HG03066 (cell line): ENCODE measurements at regions not wholly inside any gene's neighbourhood (a gene's known extent, or its start where the extent isn't known, plus 50 kb on each side); places are given as distances from the start of the nearest gene placed in this dataset.
"Not testable (repeated sequence)": the region's sequence is repeated elsewhere in the genome, so short reads cannot be mapped to it uniquely, and the experiment has no call there.

ENCODE experiments used
- ATAC-seq: cut with Tn5 transposase; IDR thresholded peaks from one replicate; pipeline ENCODE4 v1.9.1; 2021; ENCODE audit warnings: low read depth; ENCODE audit not compliant: unreplicated experiment

DNA sequence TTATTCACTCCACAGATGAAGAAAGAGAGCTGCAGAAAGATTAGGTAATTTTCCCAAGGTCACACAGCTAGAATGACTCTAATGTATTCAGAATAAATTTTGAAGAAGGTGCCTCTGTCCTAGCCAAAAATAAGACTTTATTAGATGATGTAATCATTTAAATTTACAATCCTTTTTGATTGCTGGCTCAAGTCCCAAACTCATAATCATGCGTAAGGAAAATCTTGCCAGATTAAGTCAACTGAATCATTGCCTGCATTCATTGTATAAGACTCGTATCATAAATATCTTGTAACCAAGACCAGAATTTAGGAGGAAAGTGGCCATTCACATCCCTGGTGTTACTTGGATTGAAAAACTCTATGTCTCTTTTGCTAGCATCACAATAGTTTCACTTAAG lies 53.1 kb upstream of the STK39 start:
- no peak for ATAC-seq

DNA sequence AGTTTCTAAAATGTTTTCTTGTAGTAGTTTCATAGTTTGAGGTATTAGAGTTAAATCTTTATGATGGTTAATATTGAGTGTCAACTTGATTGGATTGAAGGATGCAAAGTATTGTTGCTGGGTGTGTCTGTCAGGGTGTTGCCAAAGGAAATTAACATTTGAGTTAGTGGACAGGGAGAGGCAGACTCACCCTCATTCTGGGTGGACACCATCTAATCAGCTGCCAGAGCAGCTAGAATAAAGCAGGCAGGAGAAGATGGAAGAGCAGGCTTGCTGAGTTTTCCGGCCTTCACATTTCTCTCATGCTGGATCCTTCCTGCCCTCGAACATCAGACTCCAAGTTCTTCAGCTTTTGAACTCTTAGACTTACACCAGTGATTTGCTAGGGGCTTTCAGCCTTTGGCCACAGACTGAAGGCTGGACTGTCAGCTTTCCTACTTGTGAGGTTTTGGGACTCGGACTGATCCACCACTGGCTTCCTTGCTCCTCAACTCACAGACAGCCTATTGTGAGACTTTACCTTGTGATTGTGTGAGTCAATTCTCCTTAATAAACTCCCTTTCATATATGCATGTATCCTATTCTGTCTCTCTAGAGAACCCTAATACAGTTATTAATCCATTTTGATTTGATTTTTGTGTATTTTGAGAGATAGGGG lies 56.8 kb upstream of the STK39 start:
- no peak for ATAC-seq

DNA sequence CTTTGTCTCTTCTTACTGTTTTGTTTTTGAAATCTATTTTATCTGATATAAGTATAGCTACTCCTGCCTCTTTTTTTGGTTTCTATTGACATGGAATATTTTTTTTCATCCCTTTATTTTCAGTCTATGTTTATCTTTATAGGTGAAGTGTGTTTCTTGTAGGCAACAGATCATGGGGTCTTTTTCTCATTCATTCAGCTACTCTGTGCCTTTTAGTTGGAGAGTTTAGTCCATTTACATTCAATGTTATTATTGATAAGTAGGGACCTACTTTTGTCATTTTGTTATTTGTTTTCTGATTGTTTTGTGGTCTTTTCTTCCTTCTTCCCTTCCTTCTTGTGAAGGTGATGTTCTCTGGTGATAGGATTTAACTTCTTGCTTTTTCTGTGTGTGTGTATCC lies 60.0 kb upstream of the STK39 start:
- ATAC-seq = no peak

DNA sequence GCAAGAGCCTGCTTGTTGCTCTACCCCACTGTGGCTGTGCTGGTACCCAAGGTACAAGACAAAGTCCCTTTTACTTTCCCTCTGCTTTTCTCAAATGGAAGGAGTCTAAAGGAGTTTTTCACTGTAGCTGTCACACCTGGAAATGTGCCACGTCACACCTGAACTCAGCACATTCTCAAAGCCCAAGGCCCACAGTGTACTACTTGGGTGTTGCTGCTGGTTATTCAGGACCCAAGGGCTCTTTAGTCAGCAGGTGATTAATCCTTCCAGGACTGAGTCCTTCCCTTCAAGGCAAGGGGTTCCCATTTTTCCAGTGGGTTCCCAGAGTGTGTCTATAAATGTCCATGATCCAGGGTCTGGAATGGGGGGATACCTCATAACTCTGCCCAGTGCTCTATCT lies 63.2 kb upstream of the STK39 start:
- no peak for ATAC-seq

DNA sequence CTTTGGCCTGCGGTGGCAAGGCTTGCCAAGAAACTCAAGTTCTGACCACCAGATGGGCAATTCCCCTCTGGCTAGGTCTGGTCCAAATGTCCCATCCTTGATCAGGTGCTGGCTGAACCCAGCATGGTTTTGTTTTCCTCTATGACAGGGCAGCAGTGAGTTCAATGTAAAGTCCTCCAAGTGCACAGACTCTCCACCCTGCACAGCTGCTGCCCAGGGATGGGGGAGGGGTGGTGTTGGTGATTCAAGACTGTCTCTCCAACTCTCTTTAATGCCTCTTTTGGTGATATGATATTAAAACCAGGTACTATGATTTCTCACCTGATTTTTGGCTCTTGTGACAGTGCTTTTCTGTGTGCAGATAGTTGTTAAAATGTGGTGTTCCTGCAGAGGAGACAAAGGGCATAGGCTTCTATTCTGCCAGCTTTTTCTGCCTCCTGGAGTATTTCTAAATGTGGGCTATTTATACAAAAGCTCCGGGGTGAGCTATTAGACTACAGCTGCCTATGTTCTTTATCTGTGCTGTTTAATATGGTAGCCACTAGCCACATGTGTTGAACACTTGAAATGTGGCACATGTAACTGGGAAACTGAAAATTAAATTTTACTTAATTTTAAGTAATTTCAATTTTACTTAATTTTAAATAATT lies 64.0 kb upstream of the STK39 start:
- no peak for ATAC-seq

DNA sequence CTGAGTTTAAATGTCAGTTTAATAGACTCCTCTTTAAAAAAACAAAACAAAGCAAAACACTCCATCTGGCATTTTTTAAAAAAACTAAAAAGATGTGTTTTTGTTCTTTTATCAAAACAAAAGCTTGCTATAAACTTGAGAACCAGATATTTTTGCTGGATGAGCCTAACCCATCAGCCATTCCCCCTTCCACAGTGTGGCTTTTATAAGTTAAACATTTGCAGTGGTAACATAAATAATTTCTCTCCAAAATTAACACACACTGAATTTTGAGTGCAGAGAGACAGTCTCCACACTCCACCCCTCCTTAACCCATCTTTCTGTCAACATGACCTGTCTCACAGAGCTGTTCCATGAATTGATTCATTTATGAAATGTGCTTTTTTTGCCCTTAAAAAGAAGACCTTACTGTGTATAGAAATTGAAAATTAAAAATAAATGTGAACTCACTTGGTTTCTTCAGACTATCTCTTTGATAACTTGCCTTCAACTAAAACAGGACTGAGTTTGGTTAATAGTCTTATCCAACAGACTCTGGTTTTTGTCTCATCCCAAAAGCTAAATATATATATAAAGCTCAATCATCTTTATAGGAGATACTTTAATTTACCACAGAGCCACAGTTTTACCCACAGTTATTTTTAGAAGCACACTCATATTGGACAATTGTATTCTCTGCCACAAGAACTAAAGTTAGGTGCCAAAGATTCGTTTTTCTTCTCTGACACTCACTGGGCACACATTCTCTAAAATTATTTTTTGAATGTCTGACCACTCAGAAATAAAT lies 64.8 kb upstream of the STK39 start:
- no peak for ATAC-seq

DNA sequence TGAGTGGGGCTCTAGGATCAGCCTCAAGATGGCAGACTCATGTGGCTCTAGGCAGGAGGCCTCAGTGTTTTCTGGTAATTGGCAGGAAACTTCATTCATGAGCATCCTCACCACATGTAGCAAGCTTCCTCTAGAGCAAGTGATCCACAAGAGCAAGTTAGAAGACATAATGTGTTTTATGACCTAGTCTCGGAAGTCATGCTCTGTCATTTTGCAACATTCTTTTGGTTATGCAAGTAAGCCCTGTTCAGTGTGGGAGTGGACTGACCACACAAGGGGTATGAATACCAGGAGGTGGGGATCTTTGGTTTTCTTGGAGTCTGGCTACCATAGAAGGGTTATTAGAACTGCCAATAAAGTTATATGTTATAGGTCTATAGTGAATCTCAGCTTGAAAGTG lies 66.8 kb upstream of the STK39 start:
- ATAC-seq = no peak

DNA sequence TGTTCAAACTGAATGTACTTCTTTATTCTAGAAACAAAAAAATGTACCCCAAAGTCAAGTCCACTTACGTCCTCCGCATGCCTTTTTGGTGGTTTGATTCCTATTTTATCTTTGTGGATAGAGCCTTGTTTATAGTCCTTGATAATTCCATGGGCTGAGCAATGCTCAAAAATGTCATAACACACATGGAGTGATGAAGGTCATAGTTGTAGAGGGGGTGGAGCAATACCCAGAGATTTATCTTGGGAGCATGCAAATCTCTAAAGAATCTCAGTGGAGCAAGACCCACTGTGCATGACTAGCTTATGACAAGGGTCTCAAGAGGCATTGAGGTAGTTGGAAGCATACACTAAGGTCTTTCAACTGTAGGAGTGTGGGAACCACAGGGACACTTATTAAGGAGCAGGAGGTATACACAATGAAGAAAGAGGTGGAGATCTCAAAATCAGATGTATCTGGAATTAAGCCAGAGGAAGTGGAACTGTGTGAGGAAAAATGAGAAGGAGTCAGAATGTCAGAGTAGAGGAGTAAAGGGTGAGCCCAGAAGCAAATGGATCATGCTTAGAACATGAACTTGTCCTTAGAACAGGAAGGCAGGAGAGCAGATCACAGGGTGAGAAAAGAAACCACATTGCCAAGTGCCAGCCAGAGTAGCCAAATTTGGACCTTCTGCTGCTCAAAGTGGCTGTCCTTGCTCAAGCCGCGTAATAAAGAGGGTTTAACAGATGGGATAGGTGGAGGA lies 68.1 kb upstream of the STK39 start:
- ATAC-seq = no peak

DNA sequence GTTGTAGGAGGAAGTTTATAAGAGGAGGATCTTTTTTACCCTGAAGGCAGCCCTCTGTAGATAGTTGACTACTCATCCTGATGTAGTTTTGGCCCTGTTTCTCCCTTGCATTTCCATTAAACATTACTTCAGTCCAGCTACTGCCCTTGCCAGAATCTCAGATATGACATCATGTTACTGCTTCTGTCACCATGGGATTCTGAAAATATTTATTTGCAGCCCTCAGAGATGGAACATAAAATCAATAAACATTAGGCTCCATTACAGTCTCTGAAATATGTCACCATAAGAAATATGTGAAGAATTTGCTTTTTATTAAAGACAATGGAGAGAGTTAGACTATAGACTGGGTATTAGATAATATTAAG lies 68.7 kb upstream of the STK39 start:
- no peak for ATAC-seq

DNA sequence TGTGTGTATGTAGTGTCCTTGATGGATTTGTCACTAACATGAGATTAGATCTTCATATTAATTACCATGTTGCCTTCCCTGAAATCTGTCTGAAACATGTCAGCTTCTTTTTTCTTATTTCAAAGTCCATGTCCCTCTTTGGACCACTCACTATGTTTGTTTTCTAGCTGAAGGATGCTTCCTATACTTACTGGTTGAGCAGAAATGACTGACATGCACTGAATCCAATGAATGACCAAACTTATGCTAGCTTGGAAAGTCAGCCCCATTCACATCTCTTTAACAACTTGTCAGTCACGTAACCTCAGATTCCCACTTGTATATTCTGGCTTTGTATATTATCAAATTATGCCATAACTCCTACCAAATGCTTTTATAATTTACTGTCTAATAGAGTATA lies 69.9 kb upstream of the STK39 start:
- no peak for ATAC-seq

GRCh38 chr2:168320267-168320666 lies 72.9 kb upstream of the STK39 start:
- no peak for ATAC-seq

DNA sequence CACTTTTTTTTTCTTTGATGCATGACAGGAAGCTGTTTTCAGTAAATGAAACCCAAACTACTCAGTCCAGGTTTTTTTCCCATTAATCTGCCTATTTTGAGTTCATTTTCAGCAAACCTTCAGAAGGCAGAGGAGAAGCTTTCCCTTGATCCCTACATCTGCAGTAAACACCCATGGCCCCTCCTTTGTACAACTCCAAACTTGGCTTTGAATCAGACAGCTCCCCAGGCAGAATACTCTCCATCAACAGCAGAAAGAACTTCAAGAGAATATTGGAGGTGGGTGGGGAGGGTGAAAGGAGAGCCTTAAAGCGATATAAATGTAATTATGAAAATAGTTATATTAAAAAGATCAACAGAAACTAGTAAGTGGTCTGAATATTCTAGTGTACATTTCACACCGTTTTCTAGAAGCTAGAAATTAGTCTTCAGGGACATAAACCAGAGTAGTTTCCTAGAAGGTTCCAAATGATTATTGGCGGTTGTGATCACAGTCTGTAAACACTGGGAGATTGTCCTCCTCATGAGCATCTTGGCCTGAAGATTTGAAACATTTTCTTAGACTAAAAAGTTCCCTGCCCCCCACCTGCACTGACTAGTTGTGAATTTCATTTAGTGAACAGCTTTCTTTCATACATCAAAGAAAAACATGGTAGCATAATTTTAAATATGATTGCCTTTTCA lies 75.1 kb upstream of the STK39 start:
- ATAC-seq = no peak

GRCh38 chr2:168323529-168324021 lies 76.2 kb upstream of the STK39 start:
- ATAC-seq = no peak

DNA sequence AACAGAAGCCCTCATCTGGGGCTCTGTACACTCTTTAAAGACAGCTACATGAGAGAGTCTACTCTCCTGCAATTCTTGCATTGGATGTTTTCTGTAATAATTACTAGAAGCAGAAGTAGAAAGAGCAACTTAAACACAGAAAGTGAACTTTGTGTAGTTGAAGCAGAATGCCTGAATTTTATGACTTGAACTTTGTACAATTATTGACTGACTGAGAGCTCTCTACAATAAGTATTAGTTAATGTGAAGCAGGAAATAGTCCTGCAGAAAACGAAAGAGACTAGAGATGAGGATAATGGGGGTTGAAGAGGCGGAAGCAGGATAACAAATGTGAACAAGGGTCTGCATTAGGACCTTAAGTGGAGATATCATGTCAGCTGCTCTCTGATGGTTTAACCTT lies 79.2 kb upstream of the STK39 start:
- ATAC-seq = no peak

DNA sequence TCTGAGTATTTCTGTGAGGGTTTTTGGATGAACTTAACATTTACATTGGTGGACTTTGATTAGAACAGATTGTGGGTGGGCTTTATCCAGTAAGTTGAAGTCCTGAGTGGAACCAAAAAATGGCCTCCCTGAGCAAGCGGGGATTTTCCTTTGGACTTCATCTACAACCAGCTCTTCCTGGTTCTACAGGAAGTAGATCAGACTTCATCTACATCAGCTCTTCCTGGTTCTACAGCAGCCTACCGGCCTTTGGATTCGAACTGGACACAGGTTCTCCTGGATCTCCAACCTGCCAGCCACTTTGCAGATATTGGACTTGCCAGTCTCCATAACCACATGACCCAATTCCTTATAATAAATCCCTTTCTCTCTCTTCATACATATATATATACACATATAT lies 79.9 kb upstream of the STK39 start:
- no peak for ATAC-seq

DNA sequence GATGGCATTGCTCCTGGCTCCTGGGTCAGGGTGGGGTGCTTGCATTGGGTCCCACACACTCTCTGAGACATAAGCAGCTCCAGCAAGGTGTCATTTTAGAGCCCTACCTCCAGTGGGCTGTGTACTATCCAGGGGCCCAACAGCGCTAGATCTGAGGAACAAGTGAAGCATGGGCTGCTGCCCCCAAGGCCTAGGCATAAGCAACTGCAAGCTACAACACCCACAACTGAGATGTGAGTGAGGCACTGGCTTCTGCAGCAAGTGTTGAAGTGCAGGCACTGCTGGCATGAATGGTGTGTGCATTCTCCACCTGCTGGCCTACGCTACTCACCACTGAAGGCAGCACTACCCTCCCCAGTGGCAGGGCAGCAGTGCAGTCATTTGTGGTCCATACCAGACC lies 81.0 kb upstream of the STK39 start:
- ATAC-seq = no peak

DNA sequence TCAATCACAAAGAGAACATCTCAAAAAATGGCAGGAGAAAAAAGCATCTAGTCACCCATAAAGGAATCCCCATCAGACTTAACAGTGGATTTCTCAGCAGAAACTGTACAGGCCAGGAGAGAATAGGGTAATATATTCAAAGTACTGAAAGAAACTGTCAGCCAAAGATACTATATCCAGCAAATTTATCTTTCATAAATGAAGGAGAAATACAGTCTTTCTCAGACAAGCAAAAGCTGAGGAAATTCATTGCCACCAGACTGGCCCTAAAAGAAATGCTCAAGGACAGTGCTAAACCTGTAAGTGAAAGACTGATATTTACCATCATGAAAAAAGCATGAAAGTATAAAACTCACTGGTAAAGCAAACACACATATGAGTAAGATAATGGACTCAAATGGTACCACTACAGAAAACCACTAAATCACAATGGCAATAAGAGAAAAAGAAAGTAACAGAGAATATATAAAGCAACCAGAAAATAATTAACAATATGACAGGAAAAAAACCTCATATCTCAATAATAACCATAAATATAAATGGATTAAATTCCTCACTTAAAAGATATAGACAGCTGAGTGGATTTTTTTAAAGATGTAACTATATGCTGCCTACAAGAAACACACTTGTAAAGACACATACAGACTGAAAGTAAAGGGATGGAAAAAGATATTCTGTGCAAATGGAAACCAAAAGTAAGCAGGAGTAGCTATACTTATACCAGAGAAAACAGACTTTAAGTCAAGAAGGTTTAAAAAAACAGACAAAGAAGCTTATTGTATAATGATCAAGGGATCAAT lies 83.4 kb upstream of the STK39 start:
- no peak for ATAC-seq

GRCh38 chr2:168335254-168335653 lies 87.9 kb upstream of the STK39 start:
- not testable (repeated sequence) for ATAC-seq

- no peak for ATAC-seq
Observed at GRCh38 chr2:168336786-168337388, 89.5 kb upstream of the STK39 start.
